Glutamatergic neuron (in vitro differentiated cells): ENCODE measurements at regions not wholly inside any gene's neighbourhood (a gene's known extent, or its start where the extent isn't known, plus 50 kb on each side); places are given as distances from the start of the nearest gene placed in this dataset.

ENCODE experiments used
- DNase-seq: peaks from one replicate; pipeline ENCODE4 v3.0.0; 2022
- H3K27ac Mint-ChIP-seq: one replicate; pipeline ENCODE4 v1.8.0; 2020; ENCODE audit warnings: mild to moderate bottlenecking, mixed read lengths, inconsistent platforms; ENCODE audit not compliant: unreplicated experiment
- H3K27me3 Mint-ChIP-seq: one replicate; pipeline ENCODE4 v1.8.0; 2020; ENCODE audit warnings: mild to moderate bottlenecking, moderate library complexity, mixed read lengths, inconsistent platforms; ENCODE audit not compliant: unreplicated experiment
- H3K36me3 Mint-ChIP-seq: one replicate; pipeline ENCODE4 v1.8.0; 2020; ENCODE audit warnings: mild to moderate bottlenecking, mixed read lengths, inconsistent platforms; ENCODE audit not compliant: unreplicated experiment
- H3K4me1 Mint-ChIP-seq: one replicate; pipeline ENCODE4 v1.8.0; 2020; ENCODE audit warnings: mild to moderate bottlenecking, low read depth, mixed read lengths, inconsistent platforms; ENCODE audit not compliant: unreplicated experiment
- H3K4me3 Mint-ChIP-seq: one replicate; pipeline ENCODE4 v1.8.0; 2020; ENCODE audit warnings: mild to moderate bottlenecking, mixed read lengths, inconsistent platforms; ENCODE audit not compliant: unreplicated experiment
- H3K9me3 Mint-ChIP-seq: one replicate; pipeline ENCODE4 v1.8.0; 2020; ENCODE audit warnings: mild to moderate bottlenecking, moderate library complexity, mixed read lengths, inconsistent platforms; ENCODE audit not compliant: unreplicated experiment
- CTCF ChIP-seq: fragments of 200-600 bp; sonication (generic); IDR thresholded peaks from one replicate; pipeline ENCODE4 v1.5.0; 2021; ENCODE audit not compliant: partially characterized antibody, unreplicated experiment

GRCh38 chr1:81449786-81450185, 350.9 kb upstream of the ADGRL2 start:
- Mint-ChIP-seq H3K4me1 (peaks cover 3% of the 10 kb centered on the region), H3K27me3 (no peaks in the 10 kb centered on the region), H3K27ac (no peak overlapping the region), H3K4me3 (no peak overlapping the region), H3K36me3 (no peaks in the 10 kb centered on the region), H3K9me3 (no peaks in the 10 kb centered on the region)
- no peak for TF ChIP-seq CTCF
- no peak for DNase-seq

- no peak for DNase-seq
- Mint-ChIP-seq H3K9me3 (no peaks in the 10 kb centered on the region), H3K4me3 (no peak overlapping the region), H3K4me1 (peaks cover 7% of the 10 kb centered on the region), H3K27me3 (peaks cover 3% of the 10 kb centered on the region), H3K27ac (no peak overlapping the region), H3K36me3 (no peaks in the 10 kb centered on the region)
- TF ChIP-seq CTCF = no peak
These were observed 354.6 kb upstream of the ADGRL2 start for GRCh38 chr1:81446000-81446669.

DNA sequence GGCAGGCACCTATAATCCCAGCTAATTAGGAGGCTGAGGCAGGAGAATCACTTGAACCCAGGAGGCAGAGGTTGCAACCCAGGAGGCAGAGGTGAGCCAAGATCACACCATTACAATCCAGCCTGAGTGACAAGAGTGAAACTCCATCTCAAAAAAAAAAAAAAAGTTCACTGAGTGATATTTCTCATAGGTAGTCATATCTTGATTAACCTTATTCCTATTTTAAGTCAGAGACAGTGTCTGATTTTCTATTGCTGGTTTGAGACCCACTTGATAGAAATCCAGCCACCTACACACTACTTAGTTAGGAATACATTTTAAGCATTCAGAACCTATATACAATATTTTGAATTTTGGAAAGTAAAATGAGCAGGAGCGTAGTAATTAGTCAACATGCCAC, 357.4 kb upstream of the ADGRL2 start:
- TF ChIP-seq CTCF = no peak
- Mint-ChIP-seq H3K27me3 (peaks cover 3% of the 10 kb centered on the region), H3K27ac (no peak overlapping the region), H3K4me1 (peaks cover 7% of the 10 kb centered on the region), H3K36me3 (no peaks in the 10 kb centered on the region), H3K9me3 (no peaks in the 10 kb centered on the region), H3K4me3 (no peak overlapping the region)
- DNase-seq = no peak

DNA sequence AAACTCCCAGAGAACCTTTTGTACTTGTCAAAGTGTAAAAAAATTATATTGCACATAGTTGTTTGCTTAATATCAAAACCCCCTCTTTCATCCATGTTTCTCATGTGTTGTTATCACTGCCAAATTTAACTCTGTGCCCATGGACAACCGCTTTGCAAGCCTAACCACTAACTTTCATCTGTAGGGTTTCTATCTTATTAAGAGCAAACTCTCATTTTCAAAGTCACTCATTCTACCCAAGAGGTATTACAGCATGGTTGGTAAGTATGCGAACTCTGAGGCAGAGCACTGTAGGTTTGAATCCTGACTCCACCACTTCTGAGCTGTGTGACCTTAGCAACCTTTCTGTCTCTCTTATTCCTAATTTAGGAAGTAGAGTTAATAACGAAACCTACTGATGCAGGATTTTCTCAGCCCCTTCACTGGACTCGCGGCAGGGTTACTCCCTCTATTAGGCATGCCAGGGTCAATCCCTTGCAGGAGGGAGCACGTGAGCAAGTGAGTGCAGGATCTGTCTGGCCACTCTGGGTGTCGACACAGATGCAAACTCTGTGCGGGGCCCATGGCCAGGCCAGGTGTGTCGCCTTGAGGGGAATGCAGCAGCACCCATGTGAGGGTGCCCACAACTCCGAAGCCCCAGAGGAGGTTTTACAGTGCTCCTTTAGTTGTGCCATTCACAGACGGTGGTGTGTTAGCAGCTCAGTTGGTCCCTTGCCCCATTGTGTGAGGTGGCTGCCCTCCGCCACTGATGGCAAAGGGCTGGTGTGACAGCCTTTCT, 361.5 kb upstream of the ADGRL2 start:
- no peak for TF ChIP-seq CTCF
- H3K4me1 Mint-ChIP-seq = peaks cover 6% of the 10 kb centered on the region
- no peaks in the 10 kb centered on the region for H3K9me3 Mint-ChIP-seq
- H3K27me3 Mint-ChIP-seq = no peaks in the 10 kb centered on the region
- H3K27ac Mint-ChIP-seq = no peak overlapping the region
- H3K36me3 Mint-ChIP-seq = no peaks in the 10 kb centered on the region
- no peak for DNase-seq
- no peak overlapping the region for H3K4me3 Mint-ChIP-seq

GRCh38 chr1:81437649-81438048, 363.1 kb upstream of the ADGRL2 start:
- Mint-ChIP-seq H3K4me1 (peaks cover 10% of the 10 kb centered on the region), H3K36me3 (no peaks in the 10 kb centered on the region)

More at GRCh38 chr1:81437649-81438048, 363.1 kb upstream of the ADGRL2 start:
- Mint-ChIP-seq H3K27ac (no peak overlapping the region), H3K27me3 (no peaks in the 10 kb centered on the region), H3K4me3 (no peak overlapping the region), H3K9me3 (no peaks in the 10 kb centered on the region)
- no peak for DNase-seq
- no peak for TF ChIP-seq CTCF
